ENCODE measurements at regions not wholly inside any gene's neighbourhood (a gene's known extent, or its start where the extent isn't known, plus 50 kb on each side); places are given as distances from the start of the nearest gene placed in this dataset.

- in situ Hi-C loops (cut with MboI; ENCODE audit: low pct_unique_long_range_greater_than_20kb, low sequenced_read_pairs, unreplicated experiment), result no loop called here
- TF ChIP-seq CTCF (IDR thresholded peaks at IDR 0.05; ENCODE audit: extremely low read depth, insufficient read depth, missing control alignments), result no peak
- DNase-seq (ENCODE audit: low spot score), result no peak
Measured at GRCh38 chr5:61614606-61615005, 282.5 kb downstream of the ZSWIM6 start.

- in situ Hi-C loops (cut with MboI; ENCODE audit: low pct_unique_long_range_greater_than_20kb, low sequenced_read_pairs, unreplicated experiment), result no loop called here
- DNase-seq (ENCODE audit: low spot score), result no peak
- TF ChIP-seq CTCF (IDR thresholded peaks at IDR 0.05; ENCODE audit: extremely low read depth, insufficient read depth, missing control alignments), result no peak
Measured at GRCh38 chr5:61617039-61617438, 285.0 kb downstream of the ZSWIM6 start.

GRCh38 chr5:61617995-61618525 is 286.0 kb downstream of the ZSWIM6 start:
- in situ Hi-C loops (cut with MboI; ENCODE audit: low pct_unique_long_range_greater_than_20kb, low sequenced_read_pairs, unreplicated experiment), result no loop called here
- TF ChIP-seq CTCF (IDR thresholded peaks at IDR 0.05; ENCODE audit: extremely low read depth, insufficient read depth, missing control alignments), result no peak
- DNase-seq (ENCODE audit: low spot score), result no peak

GRCh38 chr5:61618577-61618976 is 286.5 kb downstream of the ZSWIM6 start:
- DNase-seq (ENCODE audit: low spot score), result no peak
- no peak for TF ChIP-seq CTCF (IDR thresholded peaks at IDR 0.05; ENCODE audit: extremely low read depth, insufficient read depth, missing control alignments)
- in situ Hi-C loops (cut with MboI; ENCODE audit: low pct_unique_long_range_greater_than_20kb, low sequenced_read_pairs, unreplicated experiment), result no loop called here

GRCh38 chr5:61619289-61619688 is 287.2 kb downstream of the ZSWIM6 start:
- in situ Hi-C loops (cut with MboI; ENCODE audit: low pct_unique_long_range_greater_than_20kb, low sequenced_read_pairs, unreplicated experiment), result no loop called here
- DNase-seq (ENCODE audit: low spot score), result no peak
- TF ChIP-seq CTCF (IDR thresholded peaks at IDR 0.05; ENCODE audit: extremely low read depth, insufficient read depth, missing control alignments), result no peak

- in situ Hi-C loops (cut with MboI; ENCODE audit: low pct_unique_long_range_greater_than_20kb, low sequenced_read_pairs, unreplicated experiment), result no loop called here
- no peak for DNase-seq (ENCODE audit: low spot score)
- no peak for TF ChIP-seq CTCF (IDR thresholded peaks at IDR 0.05; ENCODE audit: extremely low read depth, insufficient read depth, missing control alignments)
Measured at GRCh38 chr5:61619777-61620518, 287.9 kb downstream of the ZSWIM6 start.

Measured in GM13977 (cell line).